GM23338 (cell line): ENCODE measurements at regions not wholly inside any gene's neighbourhood (a gene's known extent, or its start where the extent isn't known, plus 50 kb on each side); places are given as distances from the start of the nearest gene placed in this dataset.

ENCODE experiments used
- ATAC-seq: fragments of 200-7000 bp; cut with Tn5 transposase; 3 replicates; pipeline ENCODE4 v1.9.1; 2020
- DNase-seq: peaks from one replicate; pipeline ENCODE4 v3.0.0-alpha.2; 2015; ENCODE audit warnings: low spot score
- H2AFZ ChIP-seq: fragments of 200-600 bp; sonication (generic); 2 replicates; pipeline ENCODE4 v1.8.0; 2016; ENCODE audit warnings: antibody characterized with exemption, mild to moderate bottlenecking, moderate library complexity
- H3F3A ChIP-seq: fragments of 200-600 bp; sonication (generic); replicated peaks from 2 replicates; pipeline ENCODE4 v1.8.0; 2017; ENCODE audit warnings: antibody characterized with exemption, mixed run types, low read depth
- H3K27ac ChIP-seq: fragments of 200-600 bp; sonication (generic); 2 replicates; pipeline ENCODE4 v1.6.1; 2016; ENCODE audit warnings: low read depth
- H3K27me3 ChIP-seq: fragments of 200-600 bp; sonication (generic); 2 replicates; pipeline ENCODE4 v1.8.0; 2016; ENCODE audit warnings: mild to moderate bottlenecking, mixed run types, moderate library complexity; ENCODE audit not compliant: insufficient read depth
- H3K36me3 ChIP-seq: fragments of 200-600 bp; sonication (generic); 2 replicates; pipeline ENCODE4 v1.8.0; 2016; ENCODE audit warnings: mild to moderate bottlenecking; ENCODE audit not compliant: insufficient read depth
- H3K4me1 ChIP-seq: fragments of 200-600 bp; sonication (generic); 2 replicates; pipeline ENCODE4 v1.8.0; 2016; ENCODE audit warnings: mild to moderate bottlenecking, moderate library complexity; ENCODE audit not compliant: insufficient read depth
- H3K4me2 ChIP-seq: fragments of 200-600 bp; sonication (generic); 2 replicates; pipeline ENCODE4 v1.7.1; 2017; ENCODE audit warnings: mixed run types
- H3K4me3 ChIP-seq: fragments of 200-600 bp; sonication (generic); 2 replicates; pipeline ENCODE4 v1.6.1; 2016; ENCODE audit warnings: mixed run types
- H3K79me2 ChIP-seq: fragments of 200-600 bp; sonication (generic); replicated peaks from 2 replicates; pipeline ENCODE4 v1.8.0; 2017; ENCODE audit warnings: mild to moderate bottlenecking; ENCODE audit not compliant: insufficient read depth
- H3K9me2 ChIP-seq: fragments of 200-600 bp; sonication (generic); 2 replicates; pipeline ENCODE4 v1.8.0; 2017; ENCODE audit not compliant: insufficient read depth
- H4K20me1 ChIP-seq: fragments of 200-600 bp; sonication (generic); replicated peaks from 2 replicates; pipeline ENCODE4 v1.8.0; 2017; ENCODE audit warnings: mild to moderate bottlenecking; ENCODE audit not compliant: insufficient read depth
- H3K27ac Mint-ChIP-seq: 2 replicates; pipeline ENCODE4 v1.8.0; 2020; ENCODE audit warnings: inconsistent platforms, mild to moderate bottlenecking, moderate library complexity, mixed read lengths
- H3K27me3 Mint-ChIP-seq: 3 replicates; pipeline ENCODE4 v1.8.0; 2022; ENCODE audit warnings: low read depth, mild to moderate bottlenecking, moderate library complexity, mixed read lengths, inconsistent platforms; ENCODE audit not compliant: insufficient read depth, poor library complexity
- H3K36me3 Mint-ChIP-seq: 3 replicates; pipeline ENCODE4 v1.8.0; 2021; ENCODE audit warnings: low read depth, mild to moderate bottlenecking, inconsistent platforms, moderate library complexity, mixed read lengths
- H3K4me1 Mint-ChIP-seq: 3 replicates; pipeline ENCODE4 v1.8.0; 2020; ENCODE audit warnings: mild to moderate bottlenecking, inconsistent platforms, mixed read lengths
- H3K4me3 Mint-ChIP-seq: 3 replicates; pipeline ENCODE4 v1.8.0; 2021; ENCODE audit warnings: moderate library complexity, mild to moderate bottlenecking, inconsistent platforms, mixed read lengths
- H3K9me3 Mint-ChIP-seq: 3 replicates; pipeline ENCODE4 v1.8.0; 2020; ENCODE audit warnings: moderate library complexity, mild to moderate bottlenecking, inconsistent platforms, mixed read lengths
- CTCF ChIP-seq, 2 experiments: fragments of 200-600 bp in 1 of 2; sonication (generic) in 1 of 2; conservative IDR thresholded peaks; 2 replicates each; pipeline versions ENCODE4 v1.5.1 to v1.6.1; 2016 to 2017; ENCODE audit warnings: antibody characterized with exemption in 2 of 2, low read depth in 2 of 2, mild to moderate bottlenecking in 2 of 2, moderate library complexity in 1 of 2
- EZH2 ChIP-seq: fragments of 200-600 bp; sonication (generic); IDR thresholded peaks from one replicate; pipeline ENCODE4 v1.8.0; 2017; ENCODE audit warnings: antibody characterized with exemption, mild to moderate bottlenecking, low read depth; ENCODE audit not compliant: unreplicated experiment
- NANOG ChIP-seq: IDR thresholded peaks from 2 replicates; pipeline ENCODE4 v1.6.1; 2016; ENCODE audit warnings: antibody characterized with exemption, borderline replicate concordance
- POLR2AphosphoS5 ChIP-seq: IDR thresholded peaks from 2 replicates; pipeline ENCODE4 v1.6.1; 2016; ENCODE audit warnings: antibody characterized with exemption, low read depth
- REST ChIP-seq: IDR thresholded peaks from one replicate; pipeline ENCODE4 v1.6.1; 2018; ENCODE audit warnings: antibody characterized with exemption; ENCODE audit not compliant: unreplicated experiment
- STAT1 ChIP-seq: IDR thresholded peaks from one replicate; pipeline ENCODE4 v1.6.1; 2016; ENCODE audit warnings: antibody characterized with exemption; ENCODE audit not compliant: unreplicated experiment
- ZNF331 ChIP-seq: fragments of 250-450 bp; sonication (Bioruptor Pico); IDR thresholded peaks from 2 replicates; pipeline ENCODE4 v1.5.0; 2020; ENCODE audit warnings: low read depth, mild to moderate bottlenecking, moderate library complexity

- Mint-ChIP-seq H3K4me1 (no peaks in the 10 kb centered on the region; the same call in 2 of the 3 replicates), H3K9me3 (peaks cover 3% of the 10 kb centered on the region; the same call in 2 of the 3 replicates), H3K27me3 (peaks cover 10% of the 10 kb centered on the region), H3K36me3 (no peaks in the 10 kb centered on the region; the same call in 2 of the 3 replicates), H3K4me3 (no peak overlapping the region), H3K27ac (no peak overlapping the region)
- ATAC-seq = no peak
- Histone ChIP-seq H3F3A (no peaks in the 10 kb centered on the region), H3K4me2 (no peak overlapping the region), H3K27me3 (no peaks in the 10 kb centered on the region), H3K79me2 (no peaks in the 10 kb centered on the region), H3K4me3 (no peak overlapping the region), H3K36me3 (no peaks in the 10 kb centered on the region), H2AFZ (no peak overlapping the region), H3K27ac (no peak overlapping the region), H3K9me2 (no peaks in the 10 kb centered on the region), H4K20me1 (no peaks in the 10 kb centered on the region), H3K4me1 (no peaks in the 10 kb centered on the region)
- TF ChIP-seq STAT1 = no peak
- no peak for TF ChIP-seq EZH2
- DNase-seq = no peak
Measured at GRCh38 chr19:30163663-30164062, 208.5 kb upstream of the ZNF536 start.

GRCh38 chr19:30165228-30165813 lies 206.9 kb upstream of the ZNF536 start:
- Histone ChIP-seq H3F3A (no peaks in the 10 kb centered on the region), H3K36me3 (no peaks in the 10 kb centered on the region), H3K27ac (no peak overlapping the region), H3K79me2 (no peaks in the 10 kb centered on the region), H3K4me1 (no peaks in the 10 kb centered on the region), H2AFZ (no peak overlapping the region), H3K9me2 (no peaks in the 10 kb centered on the region), H3K4me2 (no peak overlapping the region), H4K20me1 (no peaks in the 10 kb centered on the region), H3K27me3 (no peaks in the 10 kb centered on the region), H3K4me3 (no peak overlapping the region)
- Mint-ChIP-seq H3K4me3 (no peak overlapping the region), H3K9me3 (peaks cover 3% of the 10 kb centered on the region; the same call in 2 of the 3 replicates), H3K36me3 (no peaks in the 10 kb centered on the region; the same call in 2 of the 3 replicates), H3K27ac (no peak overlapping the region), H3K4me1 (no peaks in the 10 kb centered on the region), H3K27me3 (peaks cover 6% of the 10 kb centered on the region)
- ATAC-seq (no peak), DNase-seq (no peak)
- TF ChIP-seq POLR2AphosphoS5 (no peak), CTCF (conservative IDR thresholded peaks at IDR 0.05; ENCODE audit: low read depth in 2 of 2) (no peak), ZNF331 (CRISPR knock-in tag) (no peak), STAT1 (no peak), NANOG (no peak), REST (no peak)
